Stimulated activated naive CD8-positive, alpha-beta T cell treated with anti-CD3 and anti-CD28 coated beads, Interleukin-15, amount 100 ng/mL, for 72 hours (primary cell): ENCODE measurements at regions not wholly inside any gene's neighbourhood (a gene's known extent, or its start where the extent isn't known, plus 50 kb on each side); places are given as distances from the start of the nearest gene placed in this dataset.
A peak's percentile ranks its signal among the peaks of the same experiment; 100 is the strongest.

Source experiments
- ATAC-seq: fragments of 150-1000 bp; cut with Tn5 transposase; 2 replicates; pipeline ENCODE4 v1.10.0; 2021; ENCODE audit warnings: mild to moderate bottlenecking, moderate library complexity
- DNase-seq, 2 donors: peaks; one replicate each; pipeline ENCODE4 v3.0.0; 2021 to 2022
- H3K27ac Mint-ChIP-seq, 2 donors: one replicate each; pipeline ENCODE4 v1.8.0; 2022; ENCODE audit warnings: mild to moderate bottlenecking in 2 of 2, mixed read lengths in 2 of 2, moderate library complexity in 2 of 2
- H3K27me3 Mint-ChIP-seq: one replicate; pipeline ENCODE4 v1.8.0; 2022; ENCODE audit warnings: mixed read lengths
- H3K4me1 Mint-ChIP-seq: one replicate; pipeline ENCODE4 v1.8.0; 2022; ENCODE audit warnings: mild to moderate bottlenecking, mixed read lengths
- H3K4me3 Mint-ChIP-seq, 2 donors: one replicate each; pipeline ENCODE4 v1.8.0; 2022; ENCODE audit warnings: mild to moderate bottlenecking in 2 of 2, mixed read lengths in 2 of 2, moderate library complexity in 1 of 2
- H3K9me3 Mint-ChIP-seq, 2 donors: one replicate each; pipeline ENCODE4 v1.8.0; 2022; ENCODE audit warnings: mixed read lengths in 2 of 2

GRCh38 chr5:143691287-143691944 is 120.5 kb upstream of the HMHB1 start:
- peaks cover 12 to 17% of the 10 kb centered on the region in 2 donors for H3K9me3 Mint-ChIP-seq
- peaks cover 21% of the 10 kb centered on the region for H3K27me3 Mint-ChIP-seq
- no peak for ATAC-seq
- H3K4me3 Mint-ChIP-seq = no peak overlapping the region
- DNase-seq = no peak
- peaks cover 30% of the 10 kb centered on the region for H3K4me1 Mint-ChIP-seq
- peak overlapping the region in 1 of 2 donors; percentile 48 for H3K27ac Mint-ChIP-seq

- H3K27me3 Mint-ChIP-seq = peaks cover 21% of the 10 kb centered on the region
- H3K4me1 Mint-ChIP-seq = peaks cover 11% of the 10 kb centered on the region
- no peak overlapping the region for H3K27ac Mint-ChIP-seq
- no peak for DNase-seq
- ATAC-seq = no peak
- peaks cover 12 to 17% of the 10 kb centered on the region in 2 donors for H3K9me3 Mint-ChIP-seq
- no peak overlapping the region for H3K4me3 Mint-ChIP-seq
Measured at GRCh38 chr5:143687604-143688003, 124.4 kb upstream of the HMHB1 start.

GRCh38 chr5:143685246-143685815 is 126.6 kb upstream of the HMHB1 start:
- DNase-seq (no peak), ATAC-seq (no peak)

GRCh38 chr5:143683459-143683858 is 128.5 kb upstream of the HMHB1 start:
- peaks cover 14% of the 10 kb centered on the region for H3K4me1 Mint-ChIP-seq
- no peak overlapping the region for H3K4me3 Mint-ChIP-seq
- no peaks in the 10 kb centered on the region for H3K9me3 Mint-ChIP-seq
- H3K27ac Mint-ChIP-seq = no peak overlapping the region
- no peak for ATAC-seq
- no peaks in the 10 kb centered on the region for H3K27me3 Mint-ChIP-seq
- no peak for DNase-seq

More at GRCh38 chr5:143685246-143685815, 126.6 kb upstream of the HMHB1 start:
- no peaks in the 10 kb centered on the region for H3K4me1 Mint-ChIP-seq
- peaks cover 8% of the 10 kb centered on the region for H3K27me3 Mint-ChIP-seq
- H3K9me3 Mint-ChIP-seq = peaks cover 8 to 11% of the 10 kb centered on the region in 2 donors
- H3K27ac Mint-ChIP-seq = no peak overlapping the region
- no peak overlapping the region for H3K4me3 Mint-ChIP-seq

GRCh38 chr5:143682929-143683386 is 129.0 kb upstream of the HMHB1 start:
- no peak for ATAC-seq
- H3K27me3 Mint-ChIP-seq = no peaks in the 10 kb centered on the region

GRCh38 chr5:143682246-143682905 is 129.6 kb upstream of the HMHB1 start:
- Mint-ChIP-seq H3K4me3 (no peak overlapping the region), H3K9me3 (no peaks in the 10 kb centered on the region), H3K27me3 (no peaks in the 10 kb centered on the region), H3K27ac (no peak overlapping the region), H3K4me1 (peaks cover 20% of the 10 kb centered on the region)
- DNase-seq (no peak), ATAC-seq (no peak)

More at GRCh38 chr5:143682929-143683386, 129.0 kb upstream of the HMHB1 start:
- no peak for DNase-seq
- Mint-ChIP-seq H3K9me3 (no peaks in the 10 kb centered on the region), H3K4me3 (no peak overlapping the region), H3K4me1 (peaks cover 19% of the 10 kb centered on the region), H3K27ac (no peak overlapping the region)

- ATAC-seq (no peak), DNase-seq (no peak)
- no peak overlapping the region for H3K4me3 Mint-ChIP-seq
- no peaks in the 10 kb centered on the region for H3K27me3 Mint-ChIP-seq
- H3K4me1 Mint-ChIP-seq = peaks cover 20% of the 10 kb centered on the region
- H3K9me3 Mint-ChIP-seq = no peaks in the 10 kb centered on the region
- no peak overlapping the region for H3K27ac Mint-ChIP-seq
Measured at GRCh38 chr5:143680672-143681259, 131.2 kb upstream of the HMHB1 start.

- Mint-ChIP-seq H3K4me1 (peaks cover 20% of the 10 kb centered on the region), H3K9me3 (no peaks in the 10 kb centered on the region), H3K27ac (no peak overlapping the region), H3K4me3 (no peak overlapping the region), H3K27me3 (peaks cover 2% of the 10 kb centered on the region)
- ATAC-seq = peak; percentile 52
- no peak for DNase-seq
Measured at GRCh38 chr5:143679777-143680176, 132.2 kb upstream of the HMHB1 start.

- peaks cover 20% of the 10 kb centered on the region for H3K4me1 Mint-ChIP-seq
- no peaks in the 10 kb centered on the region for H3K9me3 Mint-ChIP-seq
- H3K4me3 Mint-ChIP-seq = peak overlapping the region in 1 of 2 donors; percentile 49
- ATAC-seq (peak; percentile 58), DNase-seq (no peak)
- H3K27ac Mint-ChIP-seq = peak overlapping the region; percentile 10 to 55
- peaks cover 9% of the 10 kb centered on the region for H3K27me3 Mint-ChIP-seq
Measured at GRCh38 chr5:143678148-143678905, 133.6 kb upstream of the HMHB1 start.

- Mint-ChIP-seq H3K4me3 (no peak overlapping the region), H3K4me1 (peaks cover 20% of the 10 kb centered on the region), H3K27me3 (peaks cover 9% of the 10 kb centered on the region), H3K27ac (no peak overlapping the region), H3K9me3 (no peaks in the 10 kb centered on the region)
- ATAC-seq = no peak
- DNase-seq = no peak
Measured at GRCh38 chr5:143677403-143677802, 134.6 kb upstream of the HMHB1 start.

GRCh38 chr5:143676802-143677201 is 135.2 kb upstream of the HMHB1 start:
- Mint-ChIP-seq H3K9me3 (no peaks in the 10 kb centered on the region), H3K4me1 (peaks cover 20% of the 10 kb centered on the region), H3K27me3 (peaks cover 9% of the 10 kb centered on the region), H3K4me3 (no peak overlapping the region), H3K27ac (no peak overlapping the region)
- DNase-seq = no peak
- no peak for ATAC-seq

- H3K27ac Mint-ChIP-seq = no peak overlapping the region
- H3K4me3 Mint-ChIP-seq = no peak overlapping the region
- ATAC-seq (no peak), DNase-seq (no peak)
- peaks cover 9% of the 10 kb centered on the region for H3K27me3 Mint-ChIP-seq
- peaks cover 0 to 10% of the 10 kb centered on the region in 2 donors for H3K9me3 Mint-ChIP-seq
- H3K4me1 Mint-ChIP-seq = peaks cover 15% of the 10 kb centered on the region
Measured at GRCh38 chr5:143674469-143674786, 137.5 kb upstream of the HMHB1 start.

GRCh38 chr5:143673676-143674468 is 138.1 kb upstream of the HMHB1 start:
- Mint-ChIP-seq H3K27me3 (peaks cover 9% of the 10 kb centered on the region), H3K4me3 (no peak overlapping the region), H3K4me1 (peaks cover 9% of the 10 kb centered on the region), H3K27ac (no peak overlapping the region), H3K9me3 (peaks cover 0 to 10% of the 10 kb centered on the region in 2 donors)
- DNase-seq (no peak), ATAC-seq (no peak)

- Mint-ChIP-seq H3K27ac (no peak overlapping the region), H3K27me3 (peaks cover 9% of the 10 kb centered on the region), H3K4me3 (no peak overlapping the region), H3K9me3 (peaks cover 0 to 10% of the 10 kb centered on the region in 2 donors), H3K4me1 (no peaks in the 10 kb centered on the region)
- ATAC-seq (no peak), DNase-seq (no peak)
Measured at GRCh38 chr5:143672806-143673205, 139.2 kb upstream of the HMHB1 start.
